Vagina (tissue), 2 donors: ENCODE measurements at regions not wholly inside any gene's neighbourhood (a gene's known extent, or its start where the extent isn't known, plus 50 kb on each side); places are given as distances from the start of the nearest gene placed in this dataset.

Source experiments
- CTCF ChIP-seq, 3 experiments: fragments of 450-650 bp in 2 of 3; fragments of 200-600 bp in 1 of 3; sonication (generic) in 1 of 3; IDR thresholded peaks; one replicate each; pipeline ENCODE4 v1.5.1; 2017 to 2019; ENCODE audit warnings: antibody characterized with exemption in 3 of 3, mild to moderate bottlenecking in 2 of 3, moderate library complexity in 2 of 3
- POLR2A ChIP-seq, 2 donors: fragments of 450-650 bp; IDR thresholded peaks; one replicate each; pipeline ENCODE4 v1.6.1; 2017; ENCODE audit warnings: antibody characterized with exemption in 2 of 2, mild to moderate bottlenecking in 2 of 2, moderate library complexity in 2 of 2
- POLR2AphosphoS5 ChIP-seq, 2 donors: sonication (generic); formaldehyde crosslinking; IDR thresholded peaks; one replicate each; pipeline ENCODE4 v1.9.0; 2017; ENCODE audit warnings: antibody characterized with exemption in 2 of 2, mild to moderate bottlenecking in 2 of 2, low read depth in 1 of 2; ENCODE audit not compliant: insufficient read depth in 1 of 2

DNA sequence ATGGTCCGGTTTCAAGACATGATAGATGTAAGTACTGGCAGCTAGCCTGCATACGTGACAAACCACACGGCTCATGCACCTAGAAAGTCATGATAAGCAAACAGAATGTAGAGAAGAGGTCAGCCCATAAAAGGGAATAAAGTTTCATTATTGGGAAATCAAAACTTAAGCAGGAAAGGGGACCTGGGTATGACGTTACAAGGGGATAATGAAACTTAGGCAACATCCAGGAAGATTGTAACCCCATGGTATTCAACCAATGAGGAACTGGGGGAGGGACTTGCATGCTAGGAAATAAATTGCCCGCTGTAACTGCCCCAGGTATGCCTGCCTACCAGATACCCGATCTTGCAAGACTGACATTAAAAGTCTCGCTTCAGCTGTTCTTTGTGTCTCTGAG lies 1679.0 kb downstream of the SUCLG1 start:
- TF ChIP-seq POLR2AphosphoS5 (IDR thresholded peaks at IDR 0.05; ENCODE audit: insufficient read depth in 1 of 2, low read depth in 1 of 2) (no peak), CTCF (IDR thresholded peaks at IDR 0.05) (no peak), POLR2A (IDR thresholded peaks at IDR 0.05) (no peak)
